NCI-H774 (cell line): ENCODE measurements at regions not wholly inside any gene's neighbourhood (a gene's known extent, or its start where the extent isn't known, plus 50 kb on each side); places are given as distances from the start of the nearest gene placed in this dataset.

Experiments
- DNase-seq: peaks from one replicate; lab custom pipeline; 2025; lab: John Stamatoyannopoulos, UW

GRCh38 chr13:34627509-34628208, 314.4 kb upstream of the NBEA start:
- DNase-seq = no peak

- no peak for DNase-seq
Observed at GRCh38 chr13:34628209-34628682, 313.8 kb upstream of the NBEA start.

- no peak for DNase-seq
Observed at GRCh38 chr13:34634448-34634847, 307.6 kb upstream of the NBEA start.

- DNase-seq = no peak
Observed at GRCh38 chr13:34637138-34637537, 304.9 kb upstream of the NBEA start.

DNA sequence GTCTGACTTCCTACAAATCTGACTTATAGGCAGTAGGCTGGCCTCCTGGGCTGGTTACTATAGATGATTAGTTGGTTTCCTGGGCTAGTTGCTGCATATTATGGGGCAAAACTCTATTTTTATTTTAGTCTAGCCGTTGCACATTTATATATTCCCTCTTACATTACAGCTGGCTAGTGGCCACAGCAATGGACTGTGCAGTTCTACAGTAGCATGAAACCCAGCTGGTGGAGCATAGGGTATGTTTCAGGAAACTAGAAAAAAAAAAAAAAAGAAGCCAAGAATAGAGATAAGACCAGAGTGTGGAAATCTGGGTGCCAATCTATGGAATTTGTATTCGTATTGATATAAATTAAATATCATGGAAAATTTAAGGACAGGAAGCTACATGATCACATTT, 304.4 kb upstream of the NBEA start:
- DNase-seq = no peak

DNA sequence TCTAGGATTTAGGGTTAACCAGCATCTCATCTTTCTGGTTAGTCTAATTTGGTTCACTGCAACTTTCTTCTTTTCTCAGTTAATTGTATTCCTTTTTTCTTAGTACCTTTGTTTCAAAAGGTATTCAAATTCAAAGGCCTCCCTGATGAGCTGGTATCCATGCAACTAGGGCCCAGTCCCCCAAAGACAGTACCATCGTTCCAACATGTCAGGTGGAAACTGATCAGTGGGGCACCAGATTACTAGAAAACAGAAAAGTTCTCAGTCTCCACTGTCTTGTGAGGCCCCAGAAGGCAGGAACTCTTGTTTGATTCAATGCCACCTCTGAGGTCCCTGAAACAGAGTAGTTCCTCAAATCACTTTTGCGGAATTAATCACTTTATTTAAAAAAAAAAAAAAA, 303.2 kb upstream of the NBEA start:
- DNase-seq = no peak

GRCh38 chr13:34640179-34640992, 301.7 kb upstream of the NBEA start:
- DNase-seq = no peak

DNA sequence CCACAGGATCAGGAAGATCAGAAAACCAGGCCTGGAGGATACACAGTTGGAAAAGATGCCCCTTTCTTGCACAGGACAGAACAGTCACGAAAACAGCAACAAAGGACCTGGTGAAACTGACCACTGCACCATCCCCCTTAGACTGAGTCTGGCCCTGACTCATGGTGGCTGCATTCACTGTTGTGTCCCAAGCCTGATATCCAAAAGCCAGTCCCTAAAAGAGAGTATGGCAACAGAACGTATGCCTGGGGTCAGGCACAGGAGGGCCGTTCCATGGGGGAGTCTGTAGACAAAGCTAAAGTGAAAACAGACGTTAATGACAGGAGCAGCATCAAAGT, 301.1 kb upstream of the NBEA start:
- DNase-seq = no peak

- no peak for DNase-seq
Observed at GRCh38 chr13:34647379-34648150, 294.5 kb upstream of the NBEA start.

DNA sequence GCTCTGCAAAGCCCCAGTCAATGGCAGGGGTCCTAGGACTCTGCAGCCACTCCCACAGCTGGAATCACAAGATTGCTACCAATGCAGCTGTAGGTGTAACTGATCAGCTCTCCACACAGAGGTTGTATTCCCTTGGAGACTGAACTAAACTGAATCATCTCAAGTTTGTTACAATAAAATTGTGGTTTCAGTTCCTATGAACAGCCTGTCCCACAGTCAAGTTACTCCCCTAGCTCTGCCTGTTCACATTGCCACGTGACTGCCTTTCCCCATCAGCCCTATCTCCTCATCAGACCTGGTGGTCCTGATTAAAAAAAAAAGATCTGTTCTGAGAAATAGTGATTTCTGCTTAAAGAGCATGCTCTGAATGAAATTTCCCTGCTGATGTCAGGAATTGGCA, 287.9 kb upstream of the NBEA start:
- DNase-seq = no peak

DNA sequence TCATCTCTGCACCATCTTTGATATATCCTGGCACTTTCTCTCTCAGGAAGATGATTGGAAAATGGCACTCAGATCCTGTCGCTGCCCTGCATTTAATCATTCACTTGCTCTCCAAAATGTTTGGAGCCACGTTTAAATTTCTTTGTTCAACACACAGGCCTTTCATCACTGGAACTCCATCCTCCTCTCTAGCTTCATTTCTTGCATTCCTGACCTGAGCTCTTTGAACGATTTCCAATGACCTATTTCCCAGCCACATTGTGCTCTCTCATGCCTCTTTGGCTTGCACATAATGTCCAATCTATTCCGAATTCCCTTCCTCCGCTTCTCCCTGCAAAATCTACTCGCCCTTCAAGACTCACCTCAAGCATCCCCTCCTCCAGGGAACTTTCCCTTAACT, 287.4 kb upstream of the NBEA start:
- DNase-seq = no peak

DNA sequence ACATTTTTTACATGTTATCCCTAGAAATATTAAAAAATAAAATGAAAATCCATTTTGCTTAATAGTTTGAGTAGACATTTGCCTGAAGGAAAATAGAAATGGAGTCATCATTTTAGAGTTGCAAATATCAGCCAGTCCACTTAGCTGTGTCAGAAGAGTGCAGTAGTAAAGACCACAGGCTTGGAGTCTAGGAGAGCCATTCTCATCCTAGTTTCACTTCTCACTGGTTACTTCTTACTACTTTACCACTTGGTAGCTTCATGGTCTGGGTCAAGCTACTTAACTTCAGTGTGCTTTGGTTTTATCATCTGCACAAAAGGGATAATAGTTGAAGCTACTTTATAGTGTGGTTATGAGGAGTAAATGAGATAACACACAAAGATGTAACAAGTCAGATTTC, 286.5 kb upstream of the NBEA start:
- no peak for DNase-seq

- DNase-seq = no peak
Observed at GRCh38 chr13:34657716-34658115, 284.4 kb upstream of the NBEA start.

- DNase-seq = no peak
Observed at GRCh38 chr13:34667286-34668218, 274.5 kb upstream of the NBEA start.

DNA sequence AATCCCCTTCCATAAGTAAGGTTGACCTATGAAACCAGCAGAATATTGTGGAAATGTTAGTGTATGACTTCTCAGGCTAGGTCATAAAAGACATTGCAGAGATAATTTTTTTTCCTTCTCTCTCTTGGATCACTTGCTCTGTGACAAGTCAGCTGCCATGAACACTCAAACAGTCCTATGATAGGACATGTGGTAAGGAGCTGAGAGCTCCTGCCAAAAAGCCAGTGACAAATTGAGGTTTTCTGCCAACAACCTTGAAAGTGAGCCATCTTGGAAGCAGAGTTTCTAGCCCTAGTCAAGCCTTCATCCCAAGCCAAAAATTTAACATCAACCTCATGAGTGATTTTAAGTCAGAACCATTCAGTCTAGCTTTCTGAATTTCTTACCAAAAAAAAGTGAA, 270.9 kb upstream of the NBEA start:
- DNase-seq = no peak

GRCh38 chr13:34672631-34673030, 269.4 kb upstream of the NBEA start:
- DNase-seq = no peak

- no peak for DNase-seq
Observed at GRCh38 chr13:34675626-34676025, 266.4 kb upstream of the NBEA start.

DNA sequence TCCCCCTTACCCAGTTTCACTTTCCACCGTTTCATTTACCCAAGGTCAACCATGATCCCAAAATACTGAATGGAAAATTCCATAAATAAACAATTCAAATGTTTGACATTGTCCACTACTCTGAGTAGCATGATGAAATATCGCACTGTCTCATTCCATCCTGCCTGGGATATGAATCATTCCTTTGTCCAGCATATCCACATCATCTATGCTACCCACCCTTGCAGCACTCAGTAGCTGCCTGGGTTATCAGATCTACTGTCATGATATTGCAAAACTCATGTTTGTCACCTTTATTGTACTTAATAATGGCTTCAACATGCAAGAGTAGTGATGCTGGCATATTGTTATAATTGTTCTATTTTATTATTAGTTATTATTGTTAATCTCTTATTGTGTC, 263.9 kb upstream of the NBEA start:
- no peak for DNase-seq

DNA sequence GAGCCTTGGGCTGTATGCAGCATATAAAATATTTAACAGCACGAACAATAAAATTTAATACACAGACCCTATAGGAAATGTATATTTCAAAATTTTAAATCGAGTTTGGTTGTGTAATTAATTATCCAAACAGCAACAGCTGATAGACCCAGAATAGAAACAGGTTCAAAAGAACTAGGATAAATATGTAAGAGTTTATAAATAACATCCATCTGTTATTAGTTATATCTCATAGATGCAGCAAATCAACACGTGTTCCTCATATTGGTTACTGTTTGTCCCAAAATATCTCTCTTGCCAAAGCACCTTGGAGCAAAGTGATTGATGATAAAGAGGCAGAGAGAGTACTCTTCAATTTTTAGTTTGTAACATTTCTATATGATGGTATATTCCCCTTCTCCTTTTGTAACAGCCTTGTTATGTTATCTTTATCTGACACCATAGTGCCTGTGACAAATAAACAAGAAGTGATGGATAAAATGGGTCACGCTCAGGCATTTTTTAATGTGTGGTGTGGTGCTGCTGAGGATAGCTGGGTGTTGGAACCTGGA, 260.6 kb upstream of the NBEA start:
- DNase-seq = no peak

DNA sequence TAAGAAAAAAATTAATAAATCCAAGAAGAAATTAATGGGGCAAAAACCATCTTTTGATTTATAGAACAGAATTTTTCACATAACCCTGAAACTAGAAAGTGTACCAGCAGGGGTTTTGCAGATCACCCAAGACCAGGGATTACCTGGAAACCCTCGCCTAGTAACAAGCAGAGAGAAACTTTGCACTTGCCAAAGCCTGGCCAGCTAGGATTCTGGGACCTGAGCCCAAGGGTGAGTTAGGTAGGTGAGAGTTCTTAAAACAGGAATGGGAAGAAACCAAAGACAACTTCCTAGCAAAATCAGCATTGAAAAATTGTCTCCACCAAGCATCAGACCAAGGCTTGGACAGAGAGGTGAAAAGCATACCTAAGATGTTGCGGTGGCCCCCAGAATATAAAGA, 247.0 kb upstream of the NBEA start:
- no peak for DNase-seq

DNA sequence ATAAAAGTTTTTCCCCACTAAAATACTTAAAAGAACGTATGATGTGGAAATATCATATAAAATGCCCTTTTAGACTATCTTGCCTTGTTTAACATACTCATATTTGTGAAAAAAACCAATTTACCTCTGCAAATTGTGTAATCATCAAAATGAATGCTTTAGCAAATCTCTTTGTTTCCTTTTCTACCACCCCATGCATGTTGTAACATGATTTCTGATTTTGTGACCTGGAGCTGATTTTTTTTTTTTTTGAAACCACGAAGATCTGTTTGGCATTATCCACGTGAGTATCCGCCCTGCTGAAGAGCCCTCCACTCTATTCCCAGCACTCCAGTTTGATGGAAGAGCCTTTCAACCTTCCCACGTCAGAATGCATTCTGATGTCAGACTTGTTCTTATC, 245.8 kb upstream of the NBEA start:
- no peak for DNase-seq

DNA sequence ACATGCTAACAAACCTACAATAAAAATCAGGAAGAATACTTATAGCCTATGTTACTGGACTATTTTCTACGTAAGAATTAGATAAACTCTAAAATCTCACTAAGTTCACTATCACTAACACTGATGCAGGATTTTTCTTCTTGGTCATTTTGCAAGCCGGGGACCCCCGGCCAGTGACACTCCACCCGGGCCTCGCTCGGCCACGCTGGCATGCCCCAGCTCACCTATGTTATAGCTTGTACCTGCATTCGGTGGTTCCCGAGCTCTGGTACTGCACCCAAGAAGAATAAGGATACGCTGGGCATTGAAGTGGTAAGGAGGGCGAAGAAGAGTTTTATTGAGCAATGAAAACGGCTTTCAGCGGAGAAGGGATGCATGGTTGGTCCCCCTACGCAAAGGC, 245.3 kb upstream of the NBEA start:
- DNase-seq = no peak
